ENCODE measurements at regions not wholly inside any gene's neighbourhood (a gene's known extent, or its start where the extent isn't known, plus 50 kb on each side); places are given as distances from the start of the nearest gene placed in this dataset.

GRCh38 chr14:106087837-106088236 is 561.5 kb downstream of the TMEM121 start:
- TF ChIP-seq, protein P1, sequence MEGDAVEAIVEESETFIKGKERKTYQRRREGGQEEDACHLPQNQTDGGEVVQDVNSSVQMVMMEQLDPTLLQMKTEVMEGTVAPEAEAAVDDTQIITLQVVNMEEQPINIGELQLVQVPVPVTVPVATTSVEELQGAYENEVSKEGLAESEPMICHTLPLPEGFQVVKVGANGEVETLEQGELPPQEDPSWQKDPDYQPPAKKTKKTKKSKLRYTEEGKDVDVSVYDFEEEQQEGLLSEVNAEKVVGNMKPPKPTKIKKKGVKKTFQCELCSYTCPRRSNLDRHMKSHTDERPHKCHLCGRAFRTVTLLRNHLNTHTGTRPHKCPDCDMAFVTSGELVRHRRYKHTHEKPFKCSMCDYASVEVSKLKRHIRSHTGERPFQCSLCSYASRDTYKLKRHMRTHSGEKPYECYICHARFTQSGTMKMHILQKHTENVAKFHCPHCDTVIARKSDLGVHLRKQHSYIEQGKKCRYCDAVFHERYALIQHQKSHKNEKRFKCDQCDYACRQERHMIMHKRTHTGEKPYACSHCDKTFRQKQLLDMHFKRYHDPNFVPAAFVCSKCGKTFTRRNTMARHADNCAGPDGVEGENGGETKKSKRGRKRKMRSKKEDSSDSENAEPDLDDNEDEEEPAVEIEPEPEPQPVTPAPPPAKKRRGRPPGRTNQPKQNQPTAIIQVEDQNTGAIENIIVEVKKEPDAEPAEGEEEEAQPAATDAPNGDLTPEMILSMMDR (conservative IDR thresholded peaks at IDR 0.05 in 1 of 2, IDR thresholded peaks at IDR 0.05 in 1 of 2; ENCODE audit: low read depth in 1 of 2, low read length in 2 of 2) = no peak
- TF ChIP-seq EZH2 (IDR thresholded peaks at IDR 0.05; ENCODE audit: low read length, missing control alignments) = no peak
